ENCODE measurements at regions not wholly inside any gene's neighbourhood (a gene's known extent, or its start where the extent isn't known, plus 50 kb on each side); places are given as distances from the start of the nearest gene placed in this dataset.

GRCh38 chr11:79697905-79698304 is 257.1 kb upstream of the TENM4 start:
- H3K9me3 ChIP-seq (ENCODE audit: low read length): no peaks in the 10 kb centered on the region
- H2AFZ ChIP-seq (ENCODE audit: low read length): no peak overlapping the region
- H3K9ac ChIP-seq (ENCODE audit: low read length): no peak overlapping the region
- no peaks in the 10 kb centered on the region for H4K20me1 ChIP-seq (ENCODE audit: insufficient read depth, low read length)
- H3K79me2 ChIP-seq (ENCODE audit: insufficient read depth, low read length): no peaks in the 10 kb centered on the region
- H3K4me2 ChIP-seq (ENCODE audit: low read length): no peak overlapping the region
- no peaks in the 10 kb centered on the region for H3K4me1 ChIP-seq (ENCODE audit: insufficient read depth, low read length, severe bottlenecking)
- H3K4me3 ChIP-seq (ENCODE audit: low read depth, low read length, poor library complexity, severe bottlenecking): no peak overlapping the region
- H3F3A ChIP-seq (ENCODE audit: insufficient read depth, low read length): no peaks in the 10 kb centered on the region
- no peaks in the 10 kb centered on the region for H3K36me3 ChIP-seq (ENCODE audit: insufficient read depth, low read length)
- H3K9me2 ChIP-seq (ENCODE audit: low read depth, low read length): no peaks in the 10 kb centered on the region
- TF ChIP-seq CTCF (IDR thresholded peaks at IDR 0.05; ENCODE audit: low read length): no peak
- no peak for TF ChIP-seq EZH2 (IDR thresholded peaks at IDR 0.05; ENCODE audit: borderline replicate concordance, low read length)
- H3K27me3 ChIP-seq (ENCODE audit: insufficient read depth, low read length): no peaks in the 10 kb centered on the region
- H3K27ac ChIP-seq (ENCODE audit: low read depth, low read length, poor library complexity, severe bottlenecking): no peak overlapping the region

GRCh38 chr11:79694368-79694767 is 253.5 kb upstream of the TENM4 start:
- Histone ChIP-seq H3K27ac (ENCODE audit: low read depth, low read length, poor library complexity, severe bottlenecking) (no peak overlapping the region), H3K4me2 (ENCODE audit: low read length) (no peak overlapping the region), H3K79me2 (ENCODE audit: insufficient read depth, low read length) (no peaks in the 10 kb centered on the region), H3K4me1 (ENCODE audit: insufficient read depth, low read length, severe bottlenecking) (no peaks in the 10 kb centered on the region), H3K9me2 (ENCODE audit: low read depth, low read length) (no peaks in the 10 kb centered on the region), H2AFZ (ENCODE audit: low read length) (no peak overlapping the region), H3K36me3 (ENCODE audit: insufficient read depth, low read length) (no peaks in the 10 kb centered on the region), H3F3A (ENCODE audit: insufficient read depth, low read length) (no peaks in the 10 kb centered on the region), H3K27me3 (ENCODE audit: insufficient read depth, low read length) (no peaks in the 10 kb centered on the region), H3K9ac (ENCODE audit: low read length) (no peak overlapping the region), H3K9me3 (ENCODE audit: low read length) (no peaks in the 10 kb centered on the region), H4K20me1 (ENCODE audit: insufficient read depth, low read length) (no peaks in the 10 kb centered on the region), H3K4me3 (ENCODE audit: low read depth, low read length, poor library complexity, severe bottlenecking) (no peak overlapping the region)
- TF ChIP-seq EZH2 (IDR thresholded peaks at IDR 0.05; ENCODE audit: borderline replicate concordance, low read length): no peak
- no peak for TF ChIP-seq CTCF (IDR thresholded peaks at IDR 0.05; ENCODE audit: low read length)

- no peaks in the 10 kb centered on the region for H3K9me2 ChIP-seq (ENCODE audit: low read depth, low read length)
- TF ChIP-seq CTCF (IDR thresholded peaks at IDR 0.05; ENCODE audit: low read length) (no peak), EZH2 (IDR thresholded peaks at IDR 0.05; ENCODE audit: borderline replicate concordance, low read length) (no peak)
- no peaks in the 10 kb centered on the region for H3K27me3 ChIP-seq (ENCODE audit: insufficient read depth, low read length)
- H3K9me3 ChIP-seq (ENCODE audit: low read length): no peaks in the 10 kb centered on the region
- no peaks in the 10 kb centered on the region for H3K79me2 ChIP-seq (ENCODE audit: insufficient read depth, low read length)
- H3K4me3 ChIP-seq (ENCODE audit: low read depth, low read length, poor library complexity, severe bottlenecking): no peak overlapping the region
- no peaks in the 10 kb centered on the region for H3F3A ChIP-seq (ENCODE audit: insufficient read depth, low read length)
- H4K20me1 ChIP-seq (ENCODE audit: insufficient read depth, low read length): no peaks in the 10 kb centered on the region
- no peaks in the 10 kb centered on the region for H3K36me3 ChIP-seq (ENCODE audit: insufficient read depth, low read length)
- H3K27ac ChIP-seq (ENCODE audit: low read depth, low read length, poor library complexity, severe bottlenecking): no peak overlapping the region
- H2AFZ ChIP-seq (ENCODE audit: low read length): no peak overlapping the region
- no peak overlapping the region for H3K9ac ChIP-seq (ENCODE audit: low read length)
- H3K4me2 ChIP-seq (ENCODE audit: low read length): no peak overlapping the region
- no peaks in the 10 kb centered on the region for H3K4me1 ChIP-seq (ENCODE audit: insufficient read depth, low read length, severe bottlenecking)
These were observed 250.6 kb upstream of the TENM4 start for GRCh38 chr11:79691445-79691844.

Measured in OCI-LY1 (cell line).